Fibroblast of lung (primary cell): ENCODE measurements at regions not wholly inside any gene's neighbourhood (a gene's known extent, or its start where the extent isn't known, plus 50 kb on each side); places are given as distances from the start of the nearest gene placed in this dataset.

Experiments used
- DNase-seq, 2 donors: peaks; one replicate each; pipeline versions ENCODE4 v3.0.0 to v3.0.0-alpha.2; 2010; ENCODE audit warnings: low read depth in 2 of 2
- H2AFZ ChIP-seq: 2 replicates; pipeline ENCODE4 v1.5.1; 2012; ENCODE audit warnings: low read length, control low read depth, inconsistent platforms
- H3K27ac ChIP-seq: 2 replicates; pipeline ENCODE4 v1.5.1; 2011; ENCODE audit warnings: low read length, control low read depth; ENCODE audit not compliant: insufficient read depth
- H3K27me3 ChIP-seq: 2 replicates; pipeline ENCODE4 v1.5.1; 2011; ENCODE audit warnings: mild to moderate bottlenecking, low read length; ENCODE audit not compliant: control insufficient read depth, insufficient read depth
- H3K36me3 ChIP-seq: 2 replicates; pipeline ENCODE4 v1.5.1; 2011; ENCODE audit warnings: low read length; ENCODE audit not compliant: control insufficient read depth, insufficient read depth
- H3K4me1 ChIP-seq: 2 replicates; pipeline ENCODE4 v1.5.1; 2011; ENCODE audit warnings: low read length; ENCODE audit not compliant: control insufficient read depth, insufficient read depth; ENCODE audit errors: extremely low read depth
- H3K4me2 ChIP-seq: 2 replicates; pipeline ENCODE4 v1.5.1; 2011; ENCODE audit warnings: low read length, control low read depth; ENCODE audit not compliant: insufficient read depth; ENCODE audit errors: extremely low read depth
- H3K4me3 ChIP-seq, 4 experiments: fragments of 200-600 bp in 1 of 4; sonication (generic) in 1 of 4; replicated peaks in 1 of 4; 2 replicates each; pipeline ENCODE4 v1.5.1; 2011 to 2016; ENCODE audit warnings: low read length in 4 of 4, low read depth in 3 of 4, mild to moderate bottlenecking in 3 of 4, control low read depth in 2 of 4, inconsistent platforms in 1 of 4, mixed read lengths in 1 of 4; ENCODE audit not compliant: insufficient read depth in 1 of 4; ENCODE audit errors: control extremely low read depth in 1 of 4
- H3K79me2 ChIP-seq: 2 replicates; pipeline ENCODE4 v1.5.1; 2012; ENCODE audit warnings: mild to moderate bottlenecking, low read length, inconsistent platforms; ENCODE audit not compliant: control insufficient read depth, insufficient read depth
- H3K9ac ChIP-seq: 2 replicates; pipeline ENCODE4 v1.5.1; 2011; ENCODE audit warnings: mild to moderate bottlenecking, low read length, control low read depth; ENCODE audit not compliant: insufficient read depth
- H3K9me3 ChIP-seq: 2 replicates; pipeline ENCODE4 v1.5.1; 2012; ENCODE audit warnings: low read depth, low read length; ENCODE audit not compliant: control insufficient read depth, insufficient read depth
- H4K20me1 ChIP-seq: 2 replicates; pipeline ENCODE4 v1.5.1; 2011; ENCODE audit warnings: low read length; ENCODE audit not compliant: control insufficient read depth, insufficient read depth; ENCODE audit errors: extremely low read depth
- CTCF ChIP-seq, 2 donors: IDR thresholded peaks in 1 of 2; conservative IDR thresholded peaks in 1 of 2; 1 replicate in 1 of 2; 2 replicates in 1 of 2; pipeline ENCODE4 v1.5.1; 2011 to 2012; ENCODE audit warnings: low read length in 2 of 2, control low read depth in 1 of 2, inconsistent platforms in 1 of 2, low read depth in 1 of 2, mild to moderate bottlenecking in 1 of 2
- EZH2 ChIP-seq: IDR thresholded peaks from 2 replicates; pipeline ENCODE4 v1.5.1; 2012; ENCODE audit warnings: low read length, control low read depth, mild to moderate bottlenecking; ENCODE audit errors: missing control alignments

GRCh38 chr14:97210202-97210601 is 413.0 kb downstream of the VRK1 start:
- H2AFZ ChIP-seq = no peak overlapping the region
- H3K36me3 ChIP-seq = no peaks in the 10 kb centered on the region
- H3K9ac ChIP-seq = no peak overlapping the region
- H3K4me3 ChIP-seq = no peak overlapping the region
- H3K27ac ChIP-seq = no peak overlapping the region
- no peak for DNase-seq
- TF ChIP-seq CTCF (conservative IDR thresholded peaks at IDR 0.05 in 1 of 2, IDR thresholded peaks at IDR 0.05 in 1 of 2; ENCODE audit: low read depth in 1 of 2, low read length in 2 of 2) (no peak), EZH2 (no peak)
- no peaks in the 10 kb centered on the region for H3K4me1 ChIP-seq
- H3K79me2 ChIP-seq = no peaks in the 10 kb centered on the region
- no peaks in the 10 kb centered on the region for H4K20me1 ChIP-seq
- no peak overlapping the region for H3K4me2 ChIP-seq
- H3K9me3 ChIP-seq = no peaks in the 10 kb centered on the region
- H3K27me3 ChIP-seq = no peaks in the 10 kb centered on the region

- Histone ChIP-seq H3K27me3 (no peaks in the 10 kb centered on the region), H3K4me1 (no peaks in the 10 kb centered on the region), H3K9ac (no peak overlapping the region), H3K27ac (no peak overlapping the region), H3K4me3 (no peak overlapping the region), H3K36me3 (no peaks in the 10 kb centered on the region), H3K79me2 (no peaks in the 10 kb centered on the region), H3K4me2 (no peak overlapping the region), H2AFZ (no peak overlapping the region), H4K20me1 (no peaks in the 10 kb centered on the region), H3K9me3 (no peaks in the 10 kb centered on the region)
- no peak for DNase-seq
- TF ChIP-seq CTCF (conservative IDR thresholded peaks at IDR 0.05 in 1 of 2, IDR thresholded peaks at IDR 0.05 in 1 of 2; ENCODE audit: low read depth in 1 of 2, low read length in 2 of 2) = no peak
- TF ChIP-seq EZH2 = no peak
These were observed 415.2 kb downstream of the VRK1 start for GRCh38 chr14:97212399-97212798.

- TF ChIP-seq EZH2 = no peak
- TF ChIP-seq CTCF (conservative IDR thresholded peaks at IDR 0.05 in 1 of 2, IDR thresholded peaks at IDR 0.05 in 1 of 2; ENCODE audit: low read depth in 1 of 2, low read length in 2 of 2) = no peak
- Histone ChIP-seq H3K9ac (no peak overlapping the region), H3K4me3 (no peak overlapping the region), H3K36me3 (no peaks in the 10 kb centered on the region), H3K27ac (no peak overlapping the region), H3K79me2 (no peaks in the 10 kb centered on the region), H3K9me3 (no peaks in the 10 kb centered on the region), H3K27me3 (no peaks in the 10 kb centered on the region), H3K4me2 (no peak overlapping the region), H2AFZ (no peak overlapping the region), H3K4me1 (no peaks in the 10 kb centered on the region), H4K20me1 (no peaks in the 10 kb centered on the region)
- no peak for DNase-seq
These were observed 416.5 kb downstream of the VRK1 start for GRCh38 chr14:97213720-97214119.
